Fibroblast of skin of scalp (primary cell): ENCODE measurements at regions not wholly inside any gene's neighbourhood (a gene's known extent, or its start where the extent isn't known, plus 50 kb on each side); places are given as distances from the start of the nearest gene placed in this dataset.

ENCODE experiments used
- DNase-seq: peaks from one replicate; pipeline ENCODE4 v3.0.0-alpha.2; 2013

DNA sequence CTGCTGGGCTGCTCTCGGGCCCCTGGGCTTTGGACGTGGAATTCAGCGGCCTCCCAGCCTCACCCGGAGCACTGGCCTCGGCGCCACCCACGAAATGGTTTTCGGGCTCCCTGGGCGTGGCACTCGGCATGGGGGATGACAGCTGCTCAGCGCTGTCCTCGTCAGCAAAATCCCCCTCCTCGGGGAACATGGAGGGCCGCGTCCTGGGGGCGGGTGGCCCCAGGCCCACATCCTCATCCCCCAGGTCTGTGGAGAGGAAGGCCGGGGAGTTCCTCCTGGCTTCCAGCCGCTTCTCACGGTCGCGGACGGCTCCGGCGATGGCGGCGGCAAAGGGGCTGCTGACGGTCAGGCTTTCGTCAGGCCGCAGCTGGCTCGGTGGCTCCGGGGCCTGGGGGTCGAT lies 88.4 kb downstream of the CTTN start:
- no peak for DNase-seq

DNA sequence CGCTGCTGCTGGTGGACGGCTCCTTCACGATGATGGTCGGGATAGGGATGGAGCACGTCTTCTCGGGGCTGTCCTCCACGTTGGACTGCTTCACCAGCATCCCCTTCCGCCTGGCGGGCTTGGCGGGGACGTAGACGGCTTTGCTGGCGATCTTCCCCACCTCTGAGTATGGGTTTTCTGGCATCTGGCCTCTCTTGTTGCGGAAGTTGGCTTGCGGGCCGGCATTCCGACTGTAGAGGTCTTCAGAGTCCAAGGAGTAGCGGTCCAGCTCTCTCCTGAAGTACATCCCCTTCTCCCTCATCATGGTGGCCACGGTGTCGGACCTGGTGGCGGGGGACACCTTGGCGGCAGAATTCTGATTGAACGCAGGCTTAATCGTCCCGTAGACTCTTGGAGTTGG lies 88.8 kb downstream of the CTTN start:
- no peak for DNase-seq

DNA sequence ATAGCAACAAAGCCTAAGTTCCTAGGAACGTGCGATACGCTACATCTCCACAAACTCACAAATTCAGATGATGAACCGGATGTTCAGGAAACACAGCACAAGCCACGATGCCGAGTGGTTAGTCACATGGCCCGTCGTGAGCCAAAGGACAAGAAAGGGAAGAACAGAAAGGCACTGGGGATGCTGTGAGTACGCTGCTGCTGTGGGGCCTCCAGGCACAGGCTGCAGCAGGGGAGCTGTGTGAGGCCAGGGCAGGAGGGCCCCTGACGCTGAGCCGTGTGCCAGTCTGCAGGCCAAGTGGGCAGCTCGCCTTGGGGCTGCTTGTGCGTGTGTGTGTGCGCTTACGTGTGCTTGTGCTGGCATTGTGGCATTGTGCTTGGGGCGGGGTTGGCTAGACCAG lies 89.4 kb downstream of the CTTN start:
- no peak for DNase-seq

DNA sequence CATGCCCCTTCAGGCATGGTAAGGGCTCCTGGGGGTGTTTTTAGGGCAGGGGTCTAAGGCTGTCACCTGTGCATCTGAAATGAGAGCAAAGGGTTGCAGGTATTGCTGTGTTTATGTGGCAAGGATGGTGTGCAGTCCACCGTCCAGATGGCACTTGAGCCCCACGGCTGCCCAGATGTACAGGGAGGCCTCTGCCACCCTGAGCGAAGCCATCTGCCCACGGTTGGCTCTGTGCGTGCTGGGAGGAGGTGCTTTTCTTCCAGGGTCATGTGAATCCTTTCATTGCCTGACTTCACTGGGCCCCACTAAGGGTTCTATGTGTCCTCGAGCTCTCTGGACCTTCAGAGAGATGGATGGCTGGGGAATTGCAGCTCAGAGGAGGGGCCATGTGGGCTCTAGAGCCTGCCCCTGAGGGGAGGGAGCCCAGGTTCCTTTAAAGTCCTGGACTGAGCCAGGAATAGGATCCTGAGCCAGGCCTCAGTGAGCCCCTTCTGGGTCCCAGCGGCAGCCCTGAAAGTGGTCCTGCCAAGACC lies 89.9 kb downstream of the CTTN start:
- DNase-seq: no peak

DNA sequence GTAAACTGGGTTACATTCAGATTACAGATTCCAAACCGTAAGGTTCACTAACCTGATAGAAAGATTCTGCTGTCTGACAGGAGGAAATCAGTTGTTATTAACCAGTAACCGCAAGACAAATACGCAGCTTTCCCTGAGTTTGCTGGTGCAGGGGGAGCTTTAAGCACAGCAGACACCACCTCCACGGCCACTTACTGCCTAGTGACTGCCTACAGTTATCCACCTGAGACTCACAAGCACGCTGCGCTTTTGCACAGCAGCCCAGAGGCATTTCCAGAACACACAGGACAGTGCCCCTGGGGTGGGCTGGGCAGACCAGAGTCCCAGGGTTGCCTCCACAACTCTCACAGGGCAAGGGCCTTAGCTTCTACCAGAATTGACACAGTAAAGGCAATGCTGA lies 90.9 kb downstream of the CTTN start:
- DNase-seq: no peak

DNA sequence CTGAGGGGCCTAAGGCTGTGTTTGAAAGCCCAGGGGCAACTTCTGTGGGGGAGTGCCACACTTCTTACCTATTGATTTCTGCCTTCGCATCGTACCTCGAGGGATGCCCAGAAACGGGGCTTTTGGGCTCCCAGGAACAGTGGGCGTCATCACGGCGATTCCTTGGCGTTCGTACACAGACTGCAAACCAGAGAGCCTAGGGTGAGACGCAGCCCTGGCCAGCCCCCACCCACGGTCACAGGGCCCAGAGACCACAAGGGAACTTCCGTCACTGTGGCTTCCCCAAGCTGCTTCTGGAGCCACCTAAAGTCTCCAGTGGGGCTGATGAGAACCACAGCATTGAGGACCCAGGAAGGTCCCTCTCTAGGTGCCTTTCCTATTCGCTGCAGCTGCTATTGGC lies 91.9 kb downstream of the CTTN start:
- DNase-seq: no peak

DNA sequence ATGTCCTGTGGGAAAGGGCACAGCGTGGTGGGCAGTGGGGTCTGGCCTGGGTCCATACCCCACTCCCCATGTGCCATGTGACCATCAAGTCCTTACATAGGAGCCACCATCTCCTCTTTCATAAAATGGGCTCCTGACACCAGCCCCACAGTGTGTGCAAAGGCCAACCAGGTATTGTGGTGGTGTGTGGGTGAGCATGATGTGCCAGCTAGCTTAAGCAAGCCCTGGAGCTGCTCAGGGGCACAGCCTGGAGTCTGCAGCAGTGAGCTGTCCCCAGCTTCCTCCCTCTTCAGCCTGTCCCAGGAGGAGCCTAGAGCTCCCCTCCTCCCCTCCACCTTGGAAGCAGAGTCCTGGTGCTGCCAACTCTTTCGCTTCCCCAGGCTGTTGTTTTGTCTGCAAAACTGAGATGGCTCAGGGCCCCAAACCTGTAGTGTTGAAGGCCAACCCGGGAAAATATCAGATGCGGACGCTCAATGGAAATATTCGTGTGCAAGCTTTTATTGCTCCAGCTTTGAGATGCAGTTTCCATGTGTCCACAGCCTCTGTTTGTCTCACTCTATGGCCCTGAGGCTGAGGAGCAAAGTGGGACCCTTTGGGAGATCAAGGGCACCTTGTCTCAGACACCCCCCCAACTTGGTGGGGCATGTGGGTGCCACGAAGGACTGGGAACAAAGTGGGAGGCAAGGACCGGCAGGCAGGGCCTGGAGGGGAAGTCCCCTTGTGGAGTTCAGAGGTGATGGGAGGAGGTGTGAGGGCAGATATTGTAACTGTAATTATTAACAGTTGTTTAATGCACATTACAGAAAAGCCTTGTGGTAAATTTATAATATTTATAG lies 92.6 kb downstream of the CTTN start:
- no peak for DNase-seq

DNA sequence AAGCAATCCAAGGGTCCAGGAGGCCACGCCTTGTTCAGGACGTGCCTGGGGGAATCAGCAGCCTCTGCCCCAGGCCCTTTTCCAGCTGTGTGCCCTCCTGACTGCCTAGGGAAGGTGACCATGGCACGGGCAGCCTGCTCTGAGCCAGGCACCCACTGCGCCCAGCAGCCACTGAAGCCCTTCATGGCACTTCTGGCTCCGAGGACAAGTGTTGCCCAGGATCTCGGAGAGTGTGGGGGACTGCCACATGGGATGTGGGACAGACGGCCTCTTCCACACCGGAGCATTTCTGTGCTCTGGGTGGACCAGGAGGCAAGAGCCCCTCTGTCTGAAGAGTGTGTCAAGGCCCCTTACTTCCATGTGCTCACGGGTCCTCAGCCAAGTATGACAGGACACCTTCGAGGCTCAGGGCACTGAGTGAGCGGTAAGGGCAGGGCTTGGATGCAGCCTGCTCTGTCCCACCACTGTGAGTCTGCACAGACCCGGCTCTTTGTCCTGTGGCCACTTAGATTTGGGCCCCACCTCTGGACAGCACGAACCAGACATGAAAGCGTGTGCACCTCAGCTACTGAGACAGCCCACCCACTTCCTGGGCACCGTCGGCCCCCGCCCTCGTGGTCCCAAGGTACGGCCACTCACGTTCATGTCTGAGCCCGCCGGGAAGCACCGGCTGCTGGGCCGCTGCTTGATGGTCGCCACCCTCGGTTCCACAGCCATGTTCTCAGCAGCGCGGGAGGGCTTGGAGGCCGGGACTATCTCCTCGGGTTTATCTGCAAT lies 93.6 kb downstream of the CTTN start:
- DNase-seq: no peak

DNA sequence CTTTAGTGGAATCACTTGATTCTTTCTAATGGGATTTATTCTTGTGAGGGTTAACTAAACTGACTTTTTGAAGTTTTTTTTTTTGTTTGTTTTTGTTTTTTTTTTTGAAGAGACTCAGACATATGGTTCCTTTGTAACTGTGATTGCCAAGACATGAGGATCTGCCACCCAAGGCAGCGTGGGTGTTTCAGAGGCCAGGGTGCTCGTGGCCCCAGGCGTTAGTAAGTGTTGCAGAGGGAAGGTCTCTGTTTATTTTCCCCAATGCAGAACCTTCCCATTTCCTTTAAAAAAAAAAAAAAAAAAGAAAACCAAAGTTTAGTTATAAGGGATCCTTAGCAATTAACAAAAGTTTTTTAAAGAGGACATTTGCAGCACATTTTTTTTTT lies 94.8 kb downstream of the CTTN start:
- DNase-seq: no peak

DNA sequence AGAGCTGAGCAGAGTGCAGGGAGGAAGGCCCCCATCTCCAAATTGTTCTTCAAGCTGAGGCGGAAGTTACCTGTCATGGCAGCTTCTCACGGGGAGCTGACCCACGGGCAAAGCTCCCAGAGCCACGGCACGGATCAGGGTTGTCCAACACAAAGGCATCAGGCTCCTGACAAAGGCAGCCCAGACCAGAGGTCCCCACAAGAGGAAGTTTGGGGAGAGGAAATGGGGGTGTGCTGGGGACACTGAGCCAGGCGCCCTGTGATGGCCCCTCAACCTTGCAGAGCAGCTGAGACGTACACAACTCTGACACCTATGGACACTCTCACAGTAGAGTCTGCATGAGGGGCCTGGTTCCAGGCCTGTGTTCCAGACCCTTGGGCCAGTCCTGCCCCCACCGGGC lies 95.6 kb downstream of the CTTN start:
- no peak for DNase-seq

DNA sequence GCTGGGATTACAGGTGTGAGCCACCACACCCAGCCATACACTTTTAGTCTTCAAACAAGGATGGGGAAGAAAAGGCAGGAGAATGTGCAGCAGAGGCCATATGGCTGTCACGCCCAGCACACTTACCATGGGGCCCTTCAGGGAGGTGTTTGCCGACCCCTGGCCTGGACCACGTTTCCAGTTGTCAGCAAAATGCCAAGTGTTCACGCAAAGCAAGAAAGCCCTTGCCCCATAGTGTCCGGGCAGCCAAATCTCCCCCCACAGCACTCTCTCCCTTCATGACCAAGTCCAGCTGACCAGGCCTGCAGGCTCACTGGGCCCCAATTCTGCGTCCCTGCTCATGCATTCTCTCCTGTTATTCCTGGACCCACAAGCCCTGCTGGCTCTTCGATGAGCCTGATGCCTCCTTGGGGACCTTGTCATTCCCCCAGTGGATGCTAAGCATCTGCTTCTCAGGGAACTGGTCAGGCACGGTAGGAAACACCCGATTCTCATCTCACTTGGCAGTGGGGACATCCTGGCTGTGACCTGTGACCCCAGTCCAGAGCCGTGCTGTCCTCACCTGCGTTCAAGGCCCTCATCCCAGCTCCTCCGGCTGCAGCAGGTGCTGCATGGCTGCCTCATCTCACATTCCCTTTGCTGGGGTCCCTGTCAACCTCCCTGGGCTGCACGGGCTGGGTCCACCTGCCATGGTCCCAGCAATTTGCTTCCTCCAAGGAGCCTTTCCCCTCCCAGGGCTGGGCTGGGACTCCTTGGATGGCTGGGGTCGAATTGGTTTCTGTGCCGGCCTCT lies 96.4 kb downstream of the CTTN start:
- no peak for DNase-seq

DNA sequence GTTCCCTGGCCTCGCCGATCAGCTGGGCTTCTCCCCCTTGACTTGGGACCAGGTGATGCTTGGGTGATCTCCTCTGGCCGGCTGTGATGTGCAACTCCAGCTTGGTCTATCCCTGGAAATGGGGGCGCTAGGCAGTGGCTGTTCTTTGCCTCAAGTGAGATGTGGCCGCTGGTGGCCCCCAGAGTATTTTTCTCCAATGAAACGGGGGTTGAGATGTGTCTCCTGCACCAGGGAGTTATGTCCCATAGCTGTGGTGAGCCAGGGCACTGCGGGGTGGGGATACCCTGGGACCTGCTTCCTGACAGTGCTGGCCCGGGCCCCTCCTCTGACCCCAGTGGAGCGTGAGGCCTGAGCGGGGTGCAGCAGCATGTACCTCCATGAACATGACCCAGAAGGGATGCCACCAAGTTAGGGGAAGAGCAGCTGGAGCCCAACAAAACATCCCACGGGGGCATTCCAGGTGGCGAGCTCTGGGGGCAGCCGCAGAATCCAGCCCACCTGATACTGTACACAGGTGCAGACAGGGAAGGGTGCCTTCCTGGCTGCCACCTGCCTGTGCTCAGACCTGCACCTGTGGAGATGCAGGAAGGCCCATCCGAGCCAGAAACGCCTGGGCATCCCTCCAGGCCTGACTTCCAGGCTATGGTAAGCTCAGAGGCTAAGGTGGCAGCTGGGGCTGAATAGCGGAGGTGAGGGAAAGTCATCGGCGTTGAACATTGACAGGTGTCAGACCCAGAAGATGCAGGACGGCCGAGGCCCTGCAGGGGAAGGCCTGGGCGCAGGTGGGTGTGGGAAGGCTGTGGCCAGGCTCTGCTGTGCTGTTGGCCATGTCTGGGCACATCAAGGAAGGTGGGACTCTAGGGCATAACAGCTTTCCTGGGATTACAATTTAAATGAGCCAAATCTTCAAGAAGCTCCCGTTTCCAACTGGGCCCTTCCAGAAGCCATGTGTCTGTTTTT lies 97.3 kb downstream of the CTTN start:
- DNase-seq: no peak

DNA sequence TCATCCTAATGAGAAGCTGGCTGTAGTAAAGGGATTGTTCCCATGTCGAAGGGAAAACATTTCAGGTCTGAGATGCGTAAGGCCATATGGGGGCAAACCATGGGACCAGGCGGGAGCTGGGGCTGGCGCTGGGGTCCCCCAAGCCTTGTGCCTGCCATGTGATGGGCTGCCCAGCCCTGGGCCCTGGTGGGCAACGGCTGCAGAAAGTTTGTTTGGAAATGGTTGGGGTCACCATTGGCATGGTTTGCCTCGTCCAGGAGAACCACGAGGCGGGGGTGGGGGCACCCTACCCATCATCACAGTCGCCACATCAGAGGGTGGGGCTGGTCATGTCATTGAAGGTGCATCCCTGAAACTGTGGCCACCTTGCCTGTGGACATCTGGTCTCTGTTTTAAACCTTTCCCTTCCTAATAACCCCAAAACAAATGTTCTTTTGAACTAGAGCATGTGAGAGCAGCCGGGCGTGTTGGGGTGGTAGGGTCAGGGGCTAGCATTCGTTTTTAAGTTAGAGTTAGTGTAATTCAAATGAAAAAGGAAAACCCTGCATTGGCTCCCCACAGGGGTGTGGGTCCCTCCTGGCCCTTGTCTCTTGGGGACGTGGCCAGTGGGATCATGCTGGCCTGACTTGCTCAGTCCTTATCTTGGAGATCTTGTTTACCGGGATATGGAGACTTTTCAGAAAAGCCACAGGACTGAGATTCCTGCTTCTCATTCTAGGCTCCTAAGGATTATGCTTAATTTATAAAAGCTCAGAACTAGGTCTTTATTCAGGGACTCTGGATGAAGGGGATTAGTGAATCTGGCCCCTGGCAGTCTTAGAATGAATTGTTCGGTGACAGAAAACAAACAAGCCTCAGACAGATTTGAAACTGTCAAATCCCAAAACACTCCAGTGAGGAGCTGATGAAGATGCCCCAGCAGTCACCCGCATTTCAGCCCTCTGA lies 98.5 kb downstream of the CTTN start:
- no peak for DNase-seq

DNA sequence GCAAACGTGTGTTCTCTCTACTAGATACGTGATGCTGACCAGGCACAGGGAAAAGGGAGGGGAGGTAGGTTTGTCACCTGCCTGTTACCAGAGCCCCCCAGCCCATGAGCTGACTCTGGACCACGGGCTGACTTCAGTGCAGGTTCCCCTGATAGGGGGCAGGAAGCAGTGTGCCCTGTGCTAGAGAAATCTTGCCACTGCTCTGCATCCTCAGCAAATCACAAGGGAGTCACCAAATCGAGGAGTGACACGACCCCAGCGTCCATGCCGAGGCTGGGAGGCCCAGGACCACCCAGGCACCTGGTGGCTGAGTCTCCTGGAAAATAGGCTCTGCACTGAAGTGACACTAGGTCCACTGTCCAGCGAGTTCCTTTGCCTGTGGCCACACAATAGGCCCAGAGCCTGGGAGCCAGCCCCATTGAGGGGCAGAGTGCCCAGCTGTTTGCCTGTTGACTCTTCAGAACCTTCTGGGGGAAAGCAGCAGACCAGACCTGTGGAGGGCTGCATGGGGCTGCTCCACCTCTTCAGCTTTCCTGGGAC lies 99.3 kb downstream of the CTTN start:
- DNase-seq: no peak

DNA sequence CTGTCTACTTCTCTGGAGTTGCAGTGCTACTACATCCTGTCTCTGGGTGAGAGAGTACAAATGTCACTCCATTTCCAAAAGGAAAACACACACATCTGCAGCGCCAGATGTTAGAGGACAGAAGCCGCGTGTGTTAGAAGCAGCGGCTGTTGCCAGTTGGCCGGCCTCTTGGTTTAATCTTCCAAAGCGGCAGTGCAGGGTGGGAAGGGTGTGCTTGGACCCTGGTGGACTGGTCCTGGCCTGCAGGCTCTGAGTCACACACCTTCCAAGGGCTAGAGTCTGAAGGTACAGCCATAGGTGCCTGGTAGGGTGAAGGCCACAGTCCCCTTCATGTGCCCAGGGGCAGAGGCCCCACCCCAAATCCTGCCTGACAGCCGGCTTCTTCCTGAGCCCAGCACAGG lies 99.8 kb downstream of the CTTN start:
- no peak for DNase-seq

DNA sequence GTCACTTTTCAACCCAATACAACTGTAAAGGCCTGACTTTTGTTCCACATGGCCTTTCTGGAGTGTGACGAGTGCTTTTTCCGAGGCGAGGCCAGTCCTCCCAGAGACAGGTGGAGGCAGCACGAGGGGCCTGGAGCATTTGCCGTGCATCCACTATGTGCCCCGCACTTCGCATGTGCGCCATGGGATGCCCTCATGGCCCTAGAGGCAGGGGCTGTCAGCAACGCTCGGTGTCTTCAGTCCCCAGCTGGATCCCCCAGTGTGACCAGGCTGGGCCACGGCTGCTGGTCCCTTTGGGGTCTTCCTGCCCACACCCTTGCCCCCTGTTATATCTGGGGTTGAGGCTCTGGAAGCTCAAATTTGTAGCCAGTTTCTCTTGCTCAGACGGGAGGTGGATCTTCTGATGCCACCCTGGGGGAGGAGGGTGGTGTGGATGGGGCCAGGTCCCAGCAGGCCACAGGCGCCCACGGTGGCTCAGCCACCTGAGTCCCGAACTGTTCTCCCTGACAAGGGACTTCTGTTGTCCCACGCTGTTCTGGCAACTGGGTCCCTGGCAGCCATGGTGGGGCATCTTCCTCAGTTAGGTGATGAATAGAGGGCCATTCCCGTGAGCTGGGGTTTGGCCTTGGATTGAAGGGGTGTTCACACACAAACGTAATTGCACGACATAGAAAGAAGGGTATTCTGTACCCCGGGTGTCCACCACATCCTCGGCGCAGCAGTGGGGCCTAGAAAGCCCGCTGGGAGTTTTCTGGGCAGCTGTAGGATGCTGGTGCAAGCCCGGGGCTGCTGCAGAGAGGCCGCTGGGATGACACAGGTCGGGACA lies 100.9 kb downstream of the CTTN start:
- DNase-seq: no peak

DNA sequence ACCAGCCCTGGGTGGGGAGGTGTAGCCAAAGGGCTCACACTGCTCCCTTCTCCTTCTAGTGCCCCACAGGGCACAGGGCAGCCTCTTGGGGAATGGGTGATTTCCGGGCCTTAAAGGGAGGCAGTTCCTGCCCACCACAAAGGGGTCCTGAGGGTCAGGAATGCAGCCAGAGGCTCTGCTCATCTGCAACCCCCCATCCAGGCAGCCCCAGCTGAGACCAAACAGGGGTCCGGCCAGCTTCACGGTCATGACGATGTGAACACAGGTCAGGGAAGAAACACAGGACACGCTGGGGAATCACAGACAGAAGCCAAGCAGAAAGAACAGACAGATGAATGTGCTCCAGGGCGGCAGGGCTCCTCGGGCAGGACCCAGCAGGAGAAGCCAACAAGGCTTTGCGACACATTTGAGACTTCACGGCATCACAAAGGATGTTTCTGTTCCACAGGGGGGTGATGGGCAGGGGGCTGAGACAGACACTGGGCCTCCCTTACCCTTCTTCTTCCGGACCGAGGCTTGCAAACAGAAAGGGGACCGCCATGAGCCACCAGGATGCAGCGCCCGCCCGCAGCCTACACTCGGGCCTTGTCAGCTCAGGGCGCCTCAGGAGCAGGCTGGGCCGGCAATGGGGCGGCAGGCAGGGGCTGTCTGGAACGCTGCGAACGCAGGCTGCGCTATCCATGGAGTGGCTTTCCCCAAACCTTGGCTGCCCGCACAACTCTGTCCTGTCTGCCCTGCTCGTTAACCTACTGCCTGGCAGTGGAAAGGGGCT lies 101.9 kb downstream of the CTTN start:
- DNase-seq: no peak

DNA sequence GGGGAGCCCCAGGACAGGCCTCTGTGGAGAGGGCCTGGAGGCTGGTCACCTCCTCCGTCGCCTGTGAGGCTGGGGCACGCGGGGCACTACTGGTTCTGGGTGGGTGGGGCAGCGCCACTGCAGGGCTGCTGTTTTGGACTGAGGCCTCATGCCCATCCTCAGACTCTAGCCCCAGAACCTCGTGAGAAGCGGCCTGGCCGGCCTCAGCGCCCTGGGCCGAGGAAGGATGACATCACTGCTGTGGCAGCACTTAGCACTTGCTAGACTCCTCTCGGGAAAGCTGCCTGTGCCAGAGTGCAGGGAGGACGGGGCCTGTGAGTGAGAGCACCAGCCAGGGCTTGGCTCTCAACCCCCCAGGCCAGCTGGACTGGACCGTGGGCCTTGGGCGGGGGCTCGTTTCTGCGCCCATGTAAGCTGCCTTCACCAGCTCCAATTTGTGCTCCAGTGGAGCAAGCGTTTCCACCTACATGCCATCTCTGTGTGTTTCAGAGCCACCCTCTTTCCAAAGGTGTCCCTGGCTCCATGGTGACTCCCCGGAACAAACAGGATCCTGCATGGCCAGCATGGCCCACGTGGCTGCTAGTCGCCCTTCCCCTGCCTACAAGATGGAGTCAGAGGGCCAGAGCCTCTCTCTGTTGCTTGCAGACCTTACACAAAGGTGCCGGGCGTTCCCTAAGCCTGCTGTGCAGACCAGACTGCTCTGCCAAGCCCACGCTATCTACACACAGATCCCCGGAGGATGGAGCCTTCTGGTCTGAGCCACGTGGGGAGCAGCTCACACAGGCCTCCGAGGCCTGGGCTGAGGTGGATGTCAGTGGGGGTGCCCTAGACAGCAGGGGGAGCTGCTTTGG lies 102.9 kb downstream of the CTTN start:
- no peak for DNase-seq
